ENCODE measurements at regions not wholly inside any gene's neighbourhood (a gene's known extent, or its start where the extent isn't known, plus 50 kb on each side); places are given as distances from the start of the nearest gene placed in this dataset.
"Not testable (repeated sequence)": the region's sequence is repeated elsewhere in the genome, so short reads cannot be mapped to it uniquely, and the experiment has no call there.

GRCh38 chr20:1845163-1845523 lies 50.1 kb upstream of the SIRPA start:
- H3K9me3 Mint-ChIP-seq: peaks cover 9 to 10% of the 10 kb centered on the region in 2 donors
- peak in 1 of 2 donors; percentile 9 for ATAC-seq (replicated peaks in 1 of 2)
- no peak for DNase-seq
- no peak overlapping the region for H3K27ac Mint-ChIP-seq
- peak overlapping the region in 1 of 2 donors; percentile 13 for H3K4me3 Mint-ChIP-seq
- H3K4me1 Mint-ChIP-seq (ENCODE audit: low read depth): peaks cover 30% of the 10 kb centered on the region
- peaks cover 8% of the 10 kb centered on the region for H3K27me3 Mint-ChIP-seq (ENCODE audit: low read depth)
- peaks cover 5 to 10% of the 10 kb centered on the region in 2 donors for H3K36me3 Mint-ChIP-seq (ENCODE audit: insufficient read depth in 2 of 2)

- Mint-ChIP-seq H3K27ac (no peak overlapping the region), H3K4me3 (peak overlapping the region in 1 of 2 donors; percentile 13), H3K9me3 (peaks cover 9 to 10% of the 10 kb centered on the region in 2 donors), H3K4me1 (ENCODE audit: low read depth) (peaks cover 29% of the 10 kb centered on the region), H3K27me3 (ENCODE audit: low read depth) (peaks cover 8% of the 10 kb centered on the region), H3K36me3 (ENCODE audit: insufficient read depth in 2 of 2) (peaks cover 5 to 10% of the 10 kb centered on the region in 2 donors)
- ATAC-seq (replicated peaks in 1 of 2) (peak; percentile 94 to 95), DNase-seq (peak; percentile 73 to 76)
Measured at GRCh38 chr20:1844325-1845162, 50.7 kb upstream of the SIRPA start.

GRCh38 chr20:1842281-1842680 lies 52.9 kb upstream of the SIRPA start:
- Mint-ChIP-seq H3K4me3 (no peak overlapping the region), H3K36me3 (ENCODE audit: insufficient read depth in 2 of 2) (peaks cover 5 to 6% of the 10 kb centered on the region in 2 donors), H3K27ac (no peak overlapping the region), H3K27me3 (ENCODE audit: low read depth) (peaks cover 8% of the 10 kb centered on the region), H3K9me3 (peaks cover 6% of the 10 kb centered on the region in 2 donors), H3K4me1 (ENCODE audit: low read depth) (peaks cover 29% of the 10 kb centered on the region)
- DNase-seq (peak; percentile 35), ATAC-seq (replicated peaks in 1 of 2) (peak; percentile 42)

GRCh38 chr20:1841554-1842140 lies 53.6 kb upstream of the SIRPA start:
- H3K27ac Mint-ChIP-seq: no peak overlapping the region
- H3K9me3 Mint-ChIP-seq: peaks cover 4% of the 10 kb centered on the region in 2 donors
- H3K4me3 Mint-ChIP-seq: no peak overlapping the region
- H3K36me3 Mint-ChIP-seq (ENCODE audit: insufficient read depth in 2 of 2): peaks cover 3% of the 10 kb centered on the region in 2 donors
- DNase-seq: no peak
- peaks cover 13% of the 10 kb centered on the region for H3K27me3 Mint-ChIP-seq (ENCODE audit: low read depth)
- H3K4me1 Mint-ChIP-seq (ENCODE audit: low read depth): peaks cover 29% of the 10 kb centered on the region
- ATAC-seq (replicated peaks in 1 of 2): no peak

GRCh38 chr20:1840817-1841553 lies 54.2 kb upstream of the SIRPA start:
- ATAC-seq (replicated peaks in 1 of 2) (no peak), DNase-seq (no peak)
- Mint-ChIP-seq H3K9me3 (peaks cover under 1% of the 10 kb centered on the region in 2 donors), H3K36me3 (ENCODE audit: insufficient read depth in 2 of 2) (peaks cover 0 to under 1% of the 10 kb centered on the region in 2 donors), H3K4me3 (no peak overlapping the region), H3K4me1 (ENCODE audit: low read depth) (peaks cover 26% of the 10 kb centered on the region), H3K27ac (no peak overlapping the region), H3K27me3 (ENCODE audit: low read depth) (peaks cover 17% of the 10 kb centered on the region)

GRCh38 chr20:1839376-1840317 lies 55.6 kb upstream of the SIRPA start:
- H3K36me3 Mint-ChIP-seq (ENCODE audit: insufficient read depth in 2 of 2); H3K4me3 Mint-ChIP-seq; ATAC-seq (replicated peaks in 1 of 2); DNase-seq; H3K27ac Mint-ChIP-seq; H3K9me3 Mint-ChIP-seq: not testable (repeated sequence)
- Mint-ChIP-seq H3K27me3 (ENCODE audit: low read depth) (peaks cover 19% of the 10 kb centered on the region), H3K4me1 (ENCODE audit: low read depth) (peaks cover 16% of the 10 kb centered on the region)

GRCh38 chr20:1838556-1839279 lies 56.5 kb upstream of the SIRPA start:
- H3K9me3 Mint-ChIP-seq: no peaks in the 10 kb centered on the region
- no peak overlapping the region for H3K4me3 Mint-ChIP-seq
- H3K4me1 Mint-ChIP-seq (ENCODE audit: low read depth): peaks cover 8% of the 10 kb centered on the region
- no peaks in the 10 kb centered on the region for H3K36me3 Mint-ChIP-seq (ENCODE audit: insufficient read depth in 2 of 2)
- no peak overlapping the region for H3K27ac Mint-ChIP-seq
- peaks cover 23% of the 10 kb centered on the region for H3K27me3 Mint-ChIP-seq (ENCODE audit: low read depth)
- DNase-seq (no peak), ATAC-seq (replicated peaks in 1 of 2) (no peak)

GRCh38 chr20:1835186-1836035 lies 59.8 kb upstream of the SIRPA start:
- H3K27ac Mint-ChIP-seq: no peak overlapping the region

GRCh38 chr20:1833728-1834726 lies 61.2 kb upstream of the SIRPA start:
- no peak overlapping the region for H3K4me3 Mint-ChIP-seq
- DNase-seq: no peak
- H3K36me3 Mint-ChIP-seq (ENCODE audit: insufficient read depth in 2 of 2): no peaks in the 10 kb centered on the region
- no peaks in the 10 kb centered on the region for H3K4me1 Mint-ChIP-seq (ENCODE audit: low read depth)
- no peak for ATAC-seq (replicated peaks in 1 of 2)
- no peak overlapping the region for H3K27ac Mint-ChIP-seq
- H3K9me3 Mint-ChIP-seq: no peaks in the 10 kb centered on the region
- peaks cover 21% of the 10 kb centered on the region for H3K27me3 Mint-ChIP-seq (ENCODE audit: low read depth)

More at GRCh38 chr20:1835186-1836035, 59.8 kb upstream of the SIRPA start:
- no peak for ATAC-seq (replicated peaks in 1 of 2)
- no peak for DNase-seq
- no peaks in the 10 kb centered on the region for H3K9me3 Mint-ChIP-seq
- H3K4me1 Mint-ChIP-seq (ENCODE audit: low read depth): no peaks in the 10 kb centered on the region
- no peak overlapping the region for H3K4me3 Mint-ChIP-seq
- no peaks in the 10 kb centered on the region for H3K36me3 Mint-ChIP-seq (ENCODE audit: insufficient read depth in 2 of 2)
- peaks cover 24% of the 10 kb centered on the region for H3K27me3 Mint-ChIP-seq (ENCODE audit: low read depth)

- H3K27ac Mint-ChIP-seq: no peak overlapping the region
- ATAC-seq (replicated peaks in 1 of 2): no peak
- no peaks in the 10 kb centered on the region for H3K4me1 Mint-ChIP-seq (ENCODE audit: low read depth)
- H3K4me3 Mint-ChIP-seq: no peak overlapping the region
- H3K27me3 Mint-ChIP-seq (ENCODE audit: low read depth): peaks cover 21% of the 10 kb centered on the region
- H3K36me3 Mint-ChIP-seq (ENCODE audit: insufficient read depth in 2 of 2): no peaks in the 10 kb centered on the region
- no peak for DNase-seq
- H3K9me3 Mint-ChIP-seq: no peaks in the 10 kb centered on the region
Measured at GRCh38 chr20:1833216-1833615, 62.0 kb upstream of the SIRPA start.
